ENCODE measurements at regions not wholly inside any gene's neighbourhood (a gene's known extent, or its start where the extent isn't known, plus 50 kb on each side); places are given as distances from the start of the nearest gene placed in this dataset.

DNA sequence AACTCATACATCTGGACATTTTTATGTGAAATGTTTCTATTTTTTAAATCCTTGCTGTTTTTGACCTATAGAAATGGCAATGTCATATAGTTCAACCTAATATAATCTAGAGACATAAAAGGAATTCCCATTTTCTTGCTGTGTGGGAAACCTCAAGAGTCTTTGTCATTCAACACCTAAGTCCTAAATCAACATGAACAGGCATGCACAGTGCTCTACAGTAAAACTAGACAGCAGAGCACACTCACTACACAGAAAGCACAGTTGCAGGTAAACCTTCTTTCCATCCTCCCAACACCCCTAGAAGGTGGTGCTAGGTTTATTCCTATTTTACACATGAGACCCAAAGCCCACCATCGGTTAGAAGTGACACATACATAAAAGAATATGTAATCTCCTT is 79.1 kb upstream of the C1QTNF7 start:
- no peak for TF ChIP-seq CTCF (conservative IDR thresholded peaks at IDR 0.05; ENCODE audit: low read length)
- no peak for TF ChIP-seq EZH2phosphoT487 (IDR thresholded peaks at IDR 0.05; ENCODE audit: borderline replicate concordance, low read depth, low read length)

All from OCI-LY7 (cell line).